ENCODE measurements at regions not wholly inside any gene's neighbourhood (a gene's known extent, or its start where the extent isn't known, plus 50 kb on each side); places are given as distances from the start of the nearest gene placed in this dataset.
"Not testable (repeated sequence)": the region's sequence is repeated elsewhere in the genome, so short reads cannot be mapped to it uniquely, and the experiment has no call there.

- no peak for TF ChIP-seq POLR2A (IDR thresholded peaks at IDR 0.05; ENCODE audit: low read length)
- no peak for TF ChIP-seq GATA1 (IDR thresholded peaks at IDR 0.05; ENCODE audit: low read depth, low read length)
- no peak for DNase-seq
Observed at GRCh38 chr2:107466984-107467773, 359.5 kb upstream of the RGPD4 start.

- TF ChIP-seq POLR2A (IDR thresholded peaks at IDR 0.05; ENCODE audit: low read length): no peak
- TF ChIP-seq GATA1 (IDR thresholded peaks at IDR 0.05; ENCODE audit: low read depth, low read length): no peak
- DNase-seq: no peak
Observed at GRCh38 chr2:107469437-107469995, 357.2 kb upstream of the RGPD4 start.

- TF ChIP-seq POLR2A (IDR thresholded peaks at IDR 0.05; ENCODE audit: low read length) (no peak), GATA1 (IDR thresholded peaks at IDR 0.05; ENCODE audit: low read depth, low read length) (no peak)
- no peak for DNase-seq
Observed at GRCh38 chr2:107473150-107473549, 353.5 kb upstream of the RGPD4 start.

GRCh38 chr2:107475859-107476258 lies 350.8 kb upstream of the RGPD4 start:
- TF ChIP-seq POLR2A (IDR thresholded peaks at IDR 0.05; ENCODE audit: low read length): no peak
- no peak for TF ChIP-seq GATA1 (IDR thresholded peaks at IDR 0.05; ENCODE audit: low read depth, low read length)
- DNase-seq: no peak

- no peak for DNase-seq
- TF ChIP-seq GATA1 (IDR thresholded peaks at IDR 0.05; ENCODE audit: low read depth, low read length) (no peak), POLR2A (IDR thresholded peaks at IDR 0.05; ENCODE audit: low read length) (no peak)
Observed at GRCh38 chr2:107502539-107502938, 324.2 kb upstream of the RGPD4 start.

- no peak for DNase-seq
Observed at GRCh38 chr2:107511970-107512789, 314.5 kb upstream of the RGPD4 start.

GRCh38 chr2:107525406-107525805 lies 301.3 kb upstream of the RGPD4 start:
- no peak for DNase-seq
- TF ChIP-seq GATA1 (IDR thresholded peaks at IDR 0.05; ENCODE audit: low read depth, low read length) (no peak), POLR2A (IDR thresholded peaks at IDR 0.05; ENCODE audit: low read length) (no peak)

More at GRCh38 chr2:107511970-107512789, 314.5 kb upstream of the RGPD4 start:
- no peak for TF ChIP-seq POLR2A (IDR thresholded peaks at IDR 0.05; ENCODE audit: low read length)
- no peak for TF ChIP-seq GATA1 (IDR thresholded peaks at IDR 0.05; ENCODE audit: low read depth, low read length)

GRCh38 chr2:107529146-107529545 lies 297.5 kb upstream of the RGPD4 start:
- DNase-seq: no peak

GRCh38 chr2:107530046-107530445 lies 296.6 kb upstream of the RGPD4 start:
- no peak for DNase-seq
- TF ChIP-seq POLR2A (IDR thresholded peaks at IDR 0.05; ENCODE audit: low read length): no peak
- TF ChIP-seq GATA1 (IDR thresholded peaks at IDR 0.05; ENCODE audit: low read depth, low read length): no peak

More at GRCh38 chr2:107529146-107529545, 297.5 kb upstream of the RGPD4 start:
- TF ChIP-seq GATA1 (IDR thresholded peaks at IDR 0.05; ENCODE audit: low read depth, low read length) (no peak), POLR2A (IDR thresholded peaks at IDR 0.05; ENCODE audit: low read length) (no peak)

GRCh38 chr2:107534926-107535325 lies 291.8 kb upstream of the RGPD4 start:
- no peak for TF ChIP-seq POLR2A (IDR thresholded peaks at IDR 0.05; ENCODE audit: low read length)
- TF ChIP-seq GATA1 (IDR thresholded peaks at IDR 0.05; ENCODE audit: low read depth, low read length): no peak
- no peak for DNase-seq

- DNase-seq: not testable (repeated sequence)
Observed at GRCh38 chr2:107535905-107536689, 290.6 kb upstream of the RGPD4 start.

GRCh38 chr2:107542314-107542740 lies 284.4 kb upstream of the RGPD4 start:
- no peak for TF ChIP-seq GATA1 (IDR thresholded peaks at IDR 0.05; ENCODE audit: low read depth, low read length)
- TF ChIP-seq POLR2A (IDR thresholded peaks at IDR 0.05; ENCODE audit: low read length): no peak
- DNase-seq: no peak

- no peak for DNase-seq
- TF ChIP-seq POLR2A (IDR thresholded peaks at IDR 0.05; ENCODE audit: low read length) (no peak), GATA1 (IDR thresholded peaks at IDR 0.05; ENCODE audit: low read depth, low read length) (no peak)
Observed at GRCh38 chr2:107543793-107544192, 282.9 kb upstream of the RGPD4 start.

- DNase-seq: no peak
- TF ChIP-seq GATA1 (IDR thresholded peaks at IDR 0.05; ENCODE audit: low read depth, low read length): no peak
- no peak for TF ChIP-seq POLR2A (IDR thresholded peaks at IDR 0.05; ENCODE audit: low read length)
Observed at GRCh38 chr2:107545066-107545465, 281.6 kb upstream of the RGPD4 start.

Data from erythroblast (primary cell).